SKM-1 (cell line): ENCODE measurements at regions not wholly inside any gene's neighbourhood (a gene's known extent, or its start where the extent isn't known, plus 50 kb on each side); places are given as distances from the start of the nearest gene placed in this dataset.
"Not testable (repeated sequence)": the region's sequence is repeated elsewhere in the genome, so short reads cannot be mapped to it uniquely, and the experiment has no call there.

Experiments
- DNase-seq: peaks from one replicate; lab custom pipeline; 2025; ENCODE audit not compliant: unreplicated experiment; lab: John Stamatoyannopoulos, UW

DNA sequence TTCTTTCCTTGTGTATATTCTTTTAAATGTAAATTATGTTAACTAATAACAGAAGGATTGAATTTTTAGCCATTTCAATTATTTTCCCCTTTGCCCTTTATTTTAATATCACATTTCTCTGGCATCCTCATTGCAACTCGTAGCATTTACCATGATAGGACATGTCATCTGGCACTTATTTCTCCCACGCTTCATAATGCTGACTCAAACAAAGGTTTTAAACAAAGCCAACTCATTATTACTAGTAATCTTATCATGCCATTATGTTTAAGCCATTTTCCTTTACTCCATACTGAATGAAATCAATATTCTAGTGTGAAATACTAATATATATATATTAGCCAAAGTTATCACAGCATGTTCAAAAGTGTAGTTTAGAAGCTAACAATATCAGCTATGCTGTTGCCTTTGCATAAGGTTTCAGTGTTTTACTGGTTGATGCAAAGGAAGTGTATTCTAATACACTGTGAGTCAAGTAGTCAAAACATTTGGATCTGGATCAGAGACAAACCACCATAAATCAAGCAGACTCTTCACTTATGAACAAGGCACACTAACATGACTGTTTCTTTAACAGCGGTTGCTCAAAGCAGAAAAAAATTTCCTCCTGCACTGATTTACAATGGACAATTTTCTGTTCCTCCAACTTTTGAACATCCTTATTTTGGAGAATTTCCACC is 281.6 kb downstream of the SLC7A11 start:
- DNase-seq = no peak

DNA sequence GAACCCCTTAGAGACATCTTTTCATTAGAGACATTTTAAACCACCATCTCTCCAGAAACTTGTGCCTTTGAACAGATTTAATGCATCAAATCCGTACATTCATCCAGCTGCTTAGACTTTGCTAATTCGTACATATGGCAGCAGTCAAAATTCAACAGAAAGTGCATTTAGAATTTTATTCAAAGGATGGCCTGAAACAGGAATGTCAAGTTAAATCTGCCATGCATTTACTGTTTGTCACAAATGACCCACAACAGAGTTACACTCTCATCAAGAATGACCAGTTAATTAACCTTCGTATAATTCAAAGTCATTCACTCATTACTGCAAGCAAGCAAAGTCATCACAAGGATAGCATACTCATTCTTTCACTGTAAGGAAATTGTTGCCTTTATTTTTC is 284.3 kb downstream of the SLC7A11 start:
- DNase-seq = no peak

DNA sequence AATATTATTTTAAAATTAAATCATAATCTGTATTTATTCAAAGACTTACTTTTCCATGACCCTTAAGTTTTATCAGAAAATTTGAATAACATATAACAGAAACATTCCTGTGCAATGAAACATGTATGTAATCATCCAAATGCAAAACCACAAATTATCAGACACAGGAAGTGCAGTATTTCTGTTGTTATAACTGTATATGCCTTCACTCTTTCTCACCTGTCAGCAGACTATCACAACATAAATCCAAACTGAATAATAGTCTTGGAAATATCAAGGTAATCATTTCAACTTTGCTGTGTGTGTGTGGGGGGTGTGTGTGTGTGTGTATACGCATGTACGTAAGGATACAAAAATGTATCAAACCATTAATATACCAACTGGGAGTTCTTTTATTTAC is 285.9 kb downstream of the SLC7A11 start:
- DNase-seq = no peak

DNA sequence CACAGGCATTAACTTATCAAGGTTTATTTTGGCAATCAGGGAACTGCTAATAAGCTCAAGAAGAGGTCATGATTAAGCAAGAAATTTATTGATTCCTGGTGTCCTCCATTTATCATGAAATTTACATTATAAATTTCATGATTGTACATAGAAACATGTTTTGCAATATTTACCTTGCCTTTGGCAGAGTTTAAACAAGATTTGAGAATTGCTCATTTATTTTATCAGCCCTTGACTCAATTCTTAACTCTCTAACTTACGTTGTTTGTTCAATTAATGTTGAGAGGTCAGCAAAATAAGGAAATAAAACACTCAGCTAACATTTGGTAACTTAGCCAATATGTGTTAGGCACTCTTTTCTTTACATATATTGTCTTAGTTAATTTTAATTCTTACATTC is 286.6 kb downstream of the SLC7A11 start:
- no peak for DNase-seq

DNA sequence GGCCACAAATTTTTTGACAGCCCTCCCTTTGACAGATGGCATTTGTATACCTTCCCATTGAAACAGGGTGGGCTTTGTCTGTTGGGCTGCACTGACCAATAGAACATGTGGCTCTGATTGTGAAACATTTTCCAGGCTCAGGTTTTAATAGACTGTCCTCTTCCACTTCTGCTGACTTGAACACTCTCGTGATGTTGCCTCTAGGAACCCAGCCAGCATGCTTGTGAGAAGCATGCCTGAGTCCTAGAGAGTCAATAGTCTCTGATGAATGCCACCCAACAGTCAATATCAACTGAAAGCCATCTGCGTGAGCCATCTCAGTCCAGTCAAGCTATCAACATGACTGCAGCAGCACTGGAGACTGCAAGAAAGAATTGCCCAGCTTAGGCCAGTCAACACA is 290.0 kb downstream of the SLC7A11 start:
- DNase-seq = no peak

DNA sequence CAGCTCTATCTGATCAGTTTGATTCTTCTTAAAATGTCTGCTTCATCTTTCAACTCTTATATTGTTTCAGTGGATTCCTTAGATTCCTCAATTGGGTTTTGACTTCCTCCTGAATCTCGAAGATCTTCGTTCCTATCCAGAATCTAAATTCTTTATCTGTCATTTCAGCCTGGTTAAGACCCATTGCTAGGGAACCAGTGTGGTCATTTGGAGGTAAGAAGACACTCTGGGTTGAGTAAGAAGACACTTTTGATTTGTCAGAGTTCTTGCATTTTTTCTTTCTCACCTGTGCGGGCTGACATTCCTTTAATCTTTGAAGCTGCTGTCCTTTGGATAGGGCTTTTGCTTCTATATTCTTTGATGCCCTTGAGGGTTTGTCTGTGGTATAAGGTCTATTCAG is 291.9 kb downstream of the SLC7A11 start:
- no peak for DNase-seq

DNA sequence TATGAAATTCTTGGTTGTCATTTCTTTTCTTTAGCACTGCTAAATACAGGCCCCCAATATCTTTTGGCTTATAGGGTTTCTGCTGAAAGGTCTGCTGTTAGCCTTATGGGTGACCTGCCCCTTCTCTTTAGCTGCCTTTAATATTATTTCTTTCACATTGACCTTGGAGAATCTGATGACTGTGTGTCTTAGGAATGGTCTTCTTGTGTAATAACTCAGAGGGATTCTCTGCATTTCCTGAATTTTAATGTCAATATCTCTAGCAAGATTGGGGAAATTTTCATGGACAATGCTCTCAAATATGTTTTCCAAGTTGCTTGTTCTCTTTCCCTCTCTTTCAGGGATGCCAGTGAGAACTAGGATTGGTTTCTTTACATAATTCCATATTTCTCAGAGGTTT is 292.4 kb downstream of the SLC7A11 start:
- DNase-seq = no peak

DNA sequence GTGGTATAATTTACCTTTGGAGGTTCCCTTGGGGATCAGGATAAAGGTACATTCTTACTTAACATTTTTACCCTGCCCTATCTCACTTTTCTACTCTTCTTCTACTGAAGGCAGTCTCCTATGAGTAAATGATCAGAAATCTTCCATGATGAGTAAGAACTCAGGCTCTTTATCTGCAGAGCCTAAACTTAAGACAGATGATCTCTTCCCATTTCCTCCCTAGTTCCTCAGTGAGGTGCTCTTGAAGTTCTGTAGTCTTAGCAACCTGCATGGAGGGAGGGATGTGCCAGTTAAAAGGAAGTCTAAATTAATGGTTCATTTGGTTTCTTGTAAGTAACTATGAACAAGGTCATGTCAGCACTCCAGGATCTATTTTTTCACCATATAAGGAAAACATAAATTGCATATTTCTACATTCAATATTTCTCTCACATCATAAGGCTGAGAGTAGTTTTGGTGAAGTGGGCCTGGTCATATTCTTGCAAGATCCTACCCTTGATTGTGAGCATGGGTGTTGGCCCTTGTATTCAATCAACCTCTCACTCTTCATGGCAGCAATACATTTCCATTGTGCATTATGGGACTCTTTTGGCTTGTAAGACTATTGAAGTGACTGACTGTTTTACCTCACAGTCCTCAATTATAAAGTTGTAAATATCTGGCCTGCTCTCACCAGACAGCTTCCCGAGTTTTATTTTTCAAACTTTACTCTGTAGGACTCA is 295.5 kb downstream of the SLC7A11 start:
- no peak for DNase-seq

DNA sequence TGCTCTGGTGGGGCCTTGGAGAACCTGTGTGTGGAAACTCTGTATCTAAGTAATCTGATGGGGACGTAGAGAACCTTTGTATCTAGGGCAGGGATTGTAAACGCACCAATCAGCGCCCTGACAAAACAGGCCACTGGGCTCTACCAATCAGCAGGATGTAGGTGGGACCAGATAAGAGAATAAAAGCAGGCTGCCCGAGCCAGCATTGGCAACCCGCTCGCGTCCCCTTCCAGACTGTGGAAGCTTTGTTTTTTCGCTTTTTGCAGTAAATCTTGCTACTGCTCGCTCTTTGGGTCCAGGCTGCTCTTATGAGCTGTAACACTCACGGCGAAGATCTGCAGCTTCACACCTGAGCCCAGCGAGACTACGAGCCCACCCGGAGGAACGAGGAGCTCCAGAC is 299.3 kb downstream of the SLC7A11 start:
- DNase-seq = not testable (repeated sequence)

DNA sequence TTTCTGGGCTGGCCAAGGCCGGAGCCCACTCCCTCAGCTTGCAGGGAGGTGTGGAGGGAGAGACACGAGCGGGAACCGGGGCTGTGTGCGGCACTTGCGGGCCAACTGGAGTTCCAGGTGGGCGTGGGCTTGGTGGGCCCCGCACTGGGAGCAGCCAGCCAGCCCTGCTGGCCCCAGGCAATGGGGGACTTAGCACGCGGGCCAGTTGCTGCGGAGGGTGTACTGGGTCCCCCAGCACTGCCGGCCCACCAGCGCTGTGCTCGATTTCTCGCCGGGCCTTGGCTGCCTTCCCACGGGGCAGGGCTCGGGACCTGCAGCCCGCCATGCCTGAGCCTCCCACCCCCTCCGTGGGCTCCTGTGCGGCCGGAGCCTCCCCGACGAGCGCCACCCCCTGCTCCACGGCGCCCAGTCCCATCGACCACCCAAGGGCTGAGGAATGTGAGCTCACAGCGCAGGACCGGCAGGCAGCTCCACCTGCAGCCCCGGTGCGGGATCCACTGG is 300.1 kb downstream of the SLC7A11 start:
- DNase-seq = not testable (repeated sequence)

DNA sequence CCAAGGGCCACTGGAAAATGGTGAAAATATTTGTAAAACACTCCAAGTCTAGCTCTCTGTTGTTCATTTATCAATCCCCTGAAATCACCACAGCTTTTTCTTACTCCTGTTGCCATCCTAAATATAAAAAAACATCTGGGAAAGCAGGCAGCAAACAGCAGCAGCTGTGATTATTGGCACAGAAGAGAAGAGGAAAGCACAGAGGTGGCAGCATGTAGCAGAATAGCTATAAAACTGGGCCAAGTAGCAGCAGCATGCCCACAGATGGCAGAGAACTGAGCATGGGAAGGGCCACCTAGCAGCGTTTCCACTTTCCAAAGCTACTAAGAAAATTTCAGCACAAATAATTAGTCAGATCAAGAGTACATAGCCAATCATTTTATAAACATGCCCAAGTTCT is 307.2 kb downstream of the SLC7A11 start:
- DNase-seq = no peak

DNA sequence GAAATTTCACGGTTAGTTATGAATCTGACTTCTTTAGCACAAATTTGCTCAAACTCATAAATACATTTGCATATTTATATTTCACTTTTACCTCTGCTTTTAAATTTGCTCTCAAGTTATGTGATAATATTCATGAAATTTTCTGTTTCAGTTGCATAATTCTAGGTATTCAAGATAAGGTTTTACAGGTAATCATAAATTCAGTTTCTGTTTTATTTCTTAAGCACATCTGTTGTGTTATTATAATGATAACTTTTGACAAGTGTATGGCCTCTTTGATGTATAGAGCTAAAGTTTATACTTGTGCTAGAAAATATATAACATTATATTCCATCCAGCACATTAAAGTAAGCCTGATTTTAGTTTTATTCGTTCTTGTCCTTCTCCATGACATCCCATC is 308.1 kb downstream of the SLC7A11 start:
- DNase-seq = no peak

DNA sequence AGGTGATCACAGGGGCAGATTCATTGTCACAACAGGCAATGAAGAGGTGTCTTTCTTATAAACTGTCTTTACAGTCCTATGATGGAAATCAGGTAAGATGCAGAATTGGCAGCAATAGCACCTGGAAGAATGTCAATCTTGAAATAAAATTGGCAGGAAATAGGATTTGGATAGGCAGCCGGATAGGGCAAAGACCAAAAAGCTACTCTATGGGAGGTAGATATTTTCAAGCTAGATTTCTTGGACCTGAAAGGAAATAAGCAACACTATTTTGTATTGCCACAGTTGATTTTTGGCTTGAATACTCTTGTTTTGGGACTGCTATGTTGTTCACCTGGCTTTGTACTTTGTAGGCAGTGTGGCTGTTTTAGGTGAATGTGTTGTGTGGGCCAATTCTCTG is 314.2 kb downstream of the SLC7A11 start:
- DNase-seq = no peak

DNA sequence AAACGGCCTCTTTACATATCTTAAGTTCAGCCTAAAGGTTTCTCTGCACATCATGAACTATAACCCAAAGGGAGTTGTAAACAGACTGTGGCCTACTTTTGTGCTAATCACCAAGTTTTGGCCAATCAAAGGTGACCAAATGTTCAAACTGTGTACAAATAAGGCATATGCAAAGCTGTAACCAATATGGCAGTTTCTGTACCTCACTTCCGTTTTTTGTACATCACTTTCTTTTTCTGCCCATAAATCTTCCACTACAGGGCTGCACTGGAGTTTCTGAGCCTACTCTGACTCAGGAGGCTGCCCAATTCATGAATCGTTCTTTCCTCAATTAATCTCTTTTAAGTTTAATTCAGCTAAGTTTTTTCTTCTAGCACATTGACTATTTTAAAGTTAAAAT is 318.7 kb downstream of the SLC7A11 start:
- no peak for DNase-seq

DNA sequence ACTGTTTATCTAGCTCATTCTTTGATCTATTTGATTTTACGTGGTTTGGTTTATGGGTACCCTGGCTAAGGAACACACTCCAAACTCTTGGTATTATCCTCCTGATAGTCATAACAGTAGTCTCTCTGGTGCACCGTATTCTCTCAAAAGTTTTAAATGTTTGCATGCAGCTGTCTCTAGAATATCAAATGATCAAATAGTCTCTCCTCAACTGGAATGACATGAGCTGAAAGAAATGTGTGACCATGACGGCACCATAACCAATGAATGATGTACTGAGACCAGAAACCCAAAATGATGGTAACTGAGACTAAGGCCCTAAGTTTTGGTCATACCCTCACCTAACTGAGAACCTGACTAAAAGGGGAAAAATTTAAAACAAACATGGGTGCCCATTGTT is 319.4 kb downstream of the SLC7A11 start:
- DNase-seq = no peak

DNA sequence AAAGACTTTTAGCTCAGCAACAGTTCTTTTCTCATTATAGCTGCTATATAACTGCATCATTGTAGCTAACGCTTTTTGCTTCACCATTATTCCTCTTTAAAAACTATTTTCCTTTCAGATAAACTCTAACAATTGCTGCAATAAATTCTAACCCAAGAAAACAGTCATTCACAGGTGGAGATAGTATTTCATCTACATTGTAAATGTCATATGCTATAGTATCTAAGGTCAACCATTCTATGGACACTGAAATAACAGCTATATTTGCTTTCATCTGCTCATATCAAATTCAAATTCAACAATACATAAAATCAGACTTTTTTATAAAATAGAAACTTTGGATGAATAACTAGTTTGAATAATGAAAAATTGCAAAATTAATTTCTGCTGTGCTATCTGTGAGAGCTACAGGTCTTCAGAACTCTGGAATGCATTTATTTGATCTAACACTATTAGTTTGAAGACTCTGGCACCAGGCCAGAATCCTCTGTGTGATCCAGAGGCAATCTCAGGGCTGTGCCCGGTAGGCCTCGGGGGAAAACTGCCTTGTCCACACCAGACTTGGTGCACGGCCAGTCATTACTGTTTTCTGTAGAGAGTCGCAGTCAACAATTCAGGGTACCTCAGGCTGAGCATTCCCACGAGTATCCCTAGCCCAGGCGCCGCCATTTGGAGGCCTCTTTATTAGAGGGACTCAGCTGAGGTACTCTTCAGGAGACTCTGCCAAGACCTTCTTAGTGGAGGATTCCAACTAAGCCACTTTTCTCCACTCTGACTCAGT is 332.4 kb downstream of the SLC7A11 start:
- DNase-seq = no peak

DNA sequence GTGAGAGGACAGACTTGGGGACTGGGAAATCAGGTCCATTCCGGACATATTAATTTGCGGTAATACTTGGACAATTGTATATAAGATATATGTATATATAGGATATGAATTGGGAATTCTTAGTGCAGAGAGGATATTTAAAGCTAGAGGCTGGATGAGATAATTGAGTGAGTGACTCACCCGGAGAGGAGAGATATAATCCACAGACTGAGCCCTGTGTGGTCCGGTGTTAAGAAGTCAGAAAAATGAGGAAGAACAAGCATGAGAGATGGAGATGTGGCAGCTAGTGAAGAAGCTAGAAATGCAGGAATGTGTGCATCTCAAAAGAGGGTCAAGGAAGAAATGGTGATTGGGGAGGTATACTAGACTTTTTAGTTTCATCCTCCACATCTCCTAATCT is 336.2 kb downstream of the SLC7A11 start:
- DNase-seq = no peak

DNA sequence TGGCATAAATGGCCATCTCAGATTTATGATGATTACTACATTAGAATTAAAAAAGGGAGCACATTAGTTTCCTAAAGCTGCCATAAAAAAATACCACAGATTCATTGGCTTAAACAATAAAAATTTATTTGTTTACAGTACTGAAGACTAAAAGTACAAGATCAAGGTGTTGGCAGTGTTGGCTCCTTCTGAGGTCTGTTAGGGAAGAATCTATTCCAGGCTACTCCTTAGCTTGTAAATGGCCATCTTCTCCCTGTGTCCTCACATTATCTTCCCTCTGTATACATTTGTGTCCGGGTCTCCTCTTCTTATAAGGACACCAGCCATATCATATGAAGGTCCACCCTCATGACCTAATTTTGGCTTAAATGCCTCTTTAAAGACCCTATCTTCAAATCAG is 341.0 kb downstream of the SLC7A11 start:
- no peak for DNase-seq

DNA sequence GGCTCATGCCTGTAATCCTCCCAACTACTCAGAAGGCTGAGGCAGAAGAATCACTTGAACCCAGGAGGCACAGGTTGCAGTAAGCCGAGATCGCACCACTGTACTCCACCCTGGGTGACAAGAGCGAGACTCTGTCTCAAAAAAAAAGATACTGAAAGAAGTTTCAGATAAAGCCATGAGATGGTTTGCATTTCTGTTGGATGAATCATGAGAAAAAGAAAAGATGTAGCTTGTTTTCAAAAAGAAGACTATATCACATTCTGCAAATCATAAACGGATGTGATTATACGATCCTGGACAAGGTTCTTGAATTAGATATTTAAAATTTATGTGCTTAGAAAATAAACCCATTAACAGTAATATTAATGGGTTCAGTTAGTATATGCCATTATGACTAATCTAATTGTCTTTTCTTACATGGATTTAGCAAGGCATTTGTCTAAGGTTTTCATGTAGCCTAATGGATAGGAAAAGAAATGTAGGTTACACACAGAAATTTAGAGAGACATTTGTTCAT is 345.9 kb downstream of the SLC7A11 start:
- no peak for DNase-seq

DNA sequence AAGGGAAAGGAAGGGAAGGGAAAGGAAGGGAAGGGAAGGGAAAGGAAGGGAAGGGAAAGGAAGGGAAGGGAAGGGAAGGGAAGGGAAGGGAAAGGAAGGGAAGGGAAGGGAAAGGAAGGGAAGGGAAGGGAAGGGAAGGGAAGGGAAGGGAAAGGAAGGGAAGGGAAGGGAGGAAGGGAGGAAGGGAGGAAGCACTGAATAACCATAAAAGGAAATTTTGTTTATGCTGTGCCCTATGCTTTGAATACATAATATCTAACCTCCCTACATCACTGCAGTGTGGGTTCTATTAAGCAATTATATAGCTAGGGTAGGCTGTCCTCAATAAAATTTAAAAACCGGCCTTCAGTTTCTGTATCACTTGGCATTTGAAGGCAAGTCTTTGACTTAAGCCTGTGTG is 346.6 kb downstream of the SLC7A11 start:
- not testable (repeated sequence) for DNase-seq

DNA sequence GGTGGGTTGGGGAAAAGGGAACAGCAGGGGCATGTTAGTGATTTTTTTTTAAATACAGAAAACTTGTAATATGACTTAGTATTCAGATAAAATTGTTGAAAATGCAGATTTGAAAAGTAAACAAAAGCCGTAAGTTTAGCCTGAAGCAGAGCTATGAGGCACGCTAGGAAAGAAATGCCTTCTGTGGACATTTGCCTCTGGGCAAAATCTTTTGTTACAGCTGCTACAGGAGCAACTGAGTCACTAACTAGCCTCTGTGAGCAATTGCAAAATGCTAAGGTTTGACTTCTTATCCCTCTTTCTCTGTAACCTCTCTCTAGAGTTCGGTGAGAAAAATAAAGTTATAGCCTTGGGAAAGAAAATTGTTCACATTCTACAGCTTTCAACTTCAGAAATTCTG is 350.0 kb downstream of the SLC7A11 start:
- DNase-seq = no peak

DNA sequence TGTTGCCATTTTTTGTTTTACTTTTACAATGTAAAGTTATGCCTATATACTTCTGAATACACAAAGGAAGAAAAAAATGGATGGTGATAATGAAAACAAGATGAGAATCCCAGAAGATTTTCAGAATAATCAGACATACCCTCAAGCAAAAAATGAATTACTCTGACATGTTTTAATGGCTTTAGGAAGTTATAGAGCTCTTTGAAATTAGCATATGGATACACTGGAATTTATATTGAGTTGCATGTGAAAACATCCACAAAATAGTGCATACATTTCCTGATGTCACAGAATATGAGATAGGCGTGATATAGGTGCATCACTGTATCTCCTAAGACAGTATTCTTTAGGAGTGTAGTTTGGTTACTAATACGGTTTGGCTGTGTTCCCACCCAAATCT is 351.3 kb downstream of the SLC7A11 start:
- DNase-seq = no peak
